Brain microvascular endothelial cell (primary cell): ENCODE measurements at regions not wholly inside any gene's neighbourhood (a gene's known extent, or its start where the extent isn't known, plus 50 kb on each side); places are given as distances from the start of the nearest gene placed in this dataset.

ENCODE experiments used
- DNase-seq: peaks from one replicate; pipeline ENCODE4 v3.0.0-alpha.2; 2020
- H3K27ac ChIP-seq: fragments of 250-450 bp; sonication (Bioruptor Pico); 2 replicates; pipeline ENCODE4 v1.5.1; 2020; ENCODE audit warnings: mild to moderate bottlenecking, moderate library complexity
- H3K27me3 ChIP-seq: fragments of 250-450 bp; sonication (Bioruptor Pico); replicated peaks from 2 replicates; pipeline ENCODE4 v1.5.1; 2020; ENCODE audit warnings: mild to moderate bottlenecking
- H3K36me3 ChIP-seq: fragments of 250-450 bp; sonication (Bioruptor Pico); replicated peaks from 2 replicates; pipeline ENCODE4 v1.5.1; 2020; ENCODE audit warnings: mild to moderate bottlenecking
- H3K4me3 ChIP-seq: 2 replicates; pipeline ENCODE4 v1.5.1; 2011; ENCODE audit warnings: low read depth, mild to moderate bottlenecking, control low read depth, low read length, moderate library complexity
- CTCF ChIP-seq: IDR thresholded peaks from 2 replicates; pipeline ENCODE4 v1.5.1; 2011; ENCODE audit warnings: low read depth, mild to moderate bottlenecking, moderate library complexity, low read length, control low read depth, inconsistent platforms; ENCODE audit errors: missing control alignments
- in situ Hi-C: cut with HindIII; loops from 2 replicates; pipeline ENCODE4 v1.10.0; 2017; ENCODE audit warnings: low sequenced_read_pairs, low pct_ligation_motif_present

DNA sequence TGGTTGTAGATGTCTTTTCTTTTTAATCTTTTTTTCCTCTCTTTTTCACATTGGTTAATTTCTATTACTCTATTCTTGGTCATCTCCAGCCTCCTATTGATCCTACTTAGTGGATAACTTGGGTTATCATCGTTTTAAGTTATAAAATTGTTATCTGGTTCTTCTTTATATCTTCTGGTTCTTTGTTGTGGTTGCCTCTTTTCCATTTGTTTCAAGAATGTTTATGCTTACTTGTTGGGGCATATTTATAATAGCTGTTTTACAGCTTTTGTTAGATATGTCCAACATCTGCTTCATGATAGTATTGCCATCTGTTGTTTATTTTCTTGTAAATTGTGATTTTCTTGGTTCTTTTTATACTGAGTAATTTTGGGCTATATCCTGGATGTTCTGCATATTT is 1429.6 kb downstream of the TBC1D22A start:
- H3K27me3 ChIP-seq: no peaks in the 10 kb centered on the region
- no peak for TF ChIP-seq CTCF
- no peak overlapping the region for H3K4me3 ChIP-seq
- H3K27ac ChIP-seq: no peak overlapping the region
- in situ Hi-C loops: no loop called here
- no peak for DNase-seq
- no peaks in the 10 kb centered on the region for H3K36me3 ChIP-seq

GRCh38 chr22:48188231-48188721 is 1425.8 kb downstream of the TBC1D22A start:
- H3K27me3 ChIP-seq: no peaks in the 10 kb centered on the region
- no peak for DNase-seq
- H3K4me3 ChIP-seq: no peak overlapping the region
- H3K36me3 ChIP-seq: no peaks in the 10 kb centered on the region
- in situ Hi-C loops: no loop called here
- TF ChIP-seq CTCF: no peak
- no peak overlapping the region for H3K27ac ChIP-seq

DNA sequence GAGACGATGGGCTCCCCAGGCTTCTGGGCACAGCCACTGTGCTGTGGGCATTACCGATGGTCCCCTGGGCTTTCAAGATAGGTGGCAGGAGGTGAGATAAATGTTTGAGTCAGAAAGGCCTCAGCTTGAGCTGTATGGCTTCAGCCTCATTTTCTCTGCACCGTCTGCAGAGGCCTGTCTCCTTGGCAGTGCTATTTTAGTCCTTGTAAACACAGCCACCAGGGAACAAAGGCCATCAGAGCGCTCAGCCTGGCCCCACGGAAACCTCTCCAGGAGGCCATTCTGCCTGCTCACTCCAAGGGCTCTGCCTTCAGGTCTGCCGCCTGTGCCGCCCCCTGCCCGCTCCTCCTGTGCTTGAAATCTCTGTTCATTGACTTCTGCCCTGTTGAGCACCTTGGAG is 1424.9 kb downstream of the TBC1D22A start:
- TF ChIP-seq CTCF: no peak
- no peak overlapping the region for H3K4me3 ChIP-seq
- no peaks in the 10 kb centered on the region for H3K36me3 ChIP-seq
- H3K27ac ChIP-seq: no peak overlapping the region
- no peak for DNase-seq
- no peaks in the 10 kb centered on the region for H3K27me3 ChIP-seq
- in situ Hi-C loops: no loop called here

GRCh38 chr22:48186146-48186790 is 1423.8 kb downstream of the TBC1D22A start:
- Histone ChIP-seq H3K27me3 (no peaks in the 10 kb centered on the region), H3K4me3 (no peak overlapping the region), H3K36me3 (no peaks in the 10 kb centered on the region), H3K27ac (no peak overlapping the region)
- DNase-seq: no peak
- TF ChIP-seq CTCF: no peak
- in situ Hi-C loops: no loop called here

GRCh38 chr22:48185071-48186055 is 1422.9 kb downstream of the TBC1D22A start:
- TF ChIP-seq CTCF: no peak

More at GRCh38 chr22:48185071-48186055, 1422.9 kb downstream of the TBC1D22A start:
- no peak for DNase-seq
- Histone ChIP-seq H3K27me3 (no peaks in the 10 kb centered on the region), H3K27ac (no peak overlapping the region), H3K36me3 (no peaks in the 10 kb centered on the region), H3K4me3 (no peak overlapping the region)
- in situ Hi-C loops: no loop called here
